ENCODE measurements at regions not wholly inside any gene's neighbourhood (a gene's known extent, or its start where the extent isn't known, plus 50 kb on each side); places are given as distances from the start of the nearest gene placed in this dataset.

GRCh38 chr7:41449286-41449685 lies 253.6 kb downstream of the INHBA start:
- Histone ChIP-seq H3K36me3 (no peaks in the 10 kb centered on the region), H3K27ac (no peak overlapping the region), H3K4me1 (replicated peaks) (no peaks in the 10 kb centered on the region), H3K27me3 (replicated peaks; ENCODE audit: insufficient read depth) (no peaks in the 10 kb centered on the region), H3K9me3 (no peaks in the 10 kb centered on the region), H3K4me3 (no peak overlapping the region)
- intact Hi-C loops (cut with DNase I): no loop called here
- TF ChIP-seq POLR2AphosphoS5 (IDR thresholded peaks at IDR 0.05) (no peak), POLR2A (IDR thresholded peaks at IDR 0.05) (no peak), CTCF (IDR thresholded peaks at IDR 0.05) (no peak)
- no peak for DNase-seq (ENCODE audit: low spot score)
- 46% methylated on average over 3 of the region's 3 CpGs for WGBS

GRCh38 chr7:41448104-41448503 lies 254.8 kb downstream of the INHBA start:
- no peak for DNase-seq (ENCODE audit: low spot score)
- H3K36me3 ChIP-seq: no peaks in the 10 kb centered on the region
- no peak overlapping the region for H3K4me3 ChIP-seq
- no peaks in the 10 kb centered on the region for H3K27me3 ChIP-seq (replicated peaks; ENCODE audit: insufficient read depth)
- H3K27ac ChIP-seq: no peak overlapping the region
- intact Hi-C loops (cut with DNase I): no loop called here
- no peaks in the 10 kb centered on the region for H3K4me1 ChIP-seq (replicated peaks)
- H3K9me3 ChIP-seq: no peaks in the 10 kb centered on the region
- no peak for TF ChIP-seq CTCF (IDR thresholded peaks at IDR 0.05)
- no peak for TF ChIP-seq POLR2A (IDR thresholded peaks at IDR 0.05)
- no peak for TF ChIP-seq POLR2AphosphoS5 (IDR thresholded peaks at IDR 0.05)

GRCh38 chr7:41447450-41448042 lies 255.3 kb downstream of the INHBA start:
- no peak for DNase-seq (ENCODE audit: low spot score)
- intact Hi-C loops (cut with DNase I): no loop called here
- Histone ChIP-seq H3K4me1 (replicated peaks) (no peaks in the 10 kb centered on the region), H3K36me3 (no peaks in the 10 kb centered on the region), H3K27me3 (replicated peaks; ENCODE audit: insufficient read depth) (no peaks in the 10 kb centered on the region), H3K27ac (no peak overlapping the region), H3K4me3 (no peak overlapping the region), H3K9me3 (no peaks in the 10 kb centered on the region)
- WGBS: 91% methylated on average over 9 of the region's 9 CpGs
- TF ChIP-seq POLR2A (IDR thresholded peaks at IDR 0.05) (no peak), POLR2AphosphoS5 (IDR thresholded peaks at IDR 0.05) (no peak), CTCF (IDR thresholded peaks at IDR 0.05) (no peak)

GRCh38 chr7:41446606-41447449 lies 256.1 kb downstream of the INHBA start:
- Histone ChIP-seq H3K4me3 (no peak overlapping the region), H3K36me3 (no peaks in the 10 kb centered on the region), H3K27ac (no peak overlapping the region), H3K4me1 (replicated peaks) (no peaks in the 10 kb centered on the region), H3K27me3 (replicated peaks; ENCODE audit: insufficient read depth) (no peaks in the 10 kb centered on the region), H3K9me3 (no peaks in the 10 kb centered on the region)
- WGBS: 90% methylated on average over 7 of the region's 7 CpGs
- TF ChIP-seq POLR2A (IDR thresholded peaks at IDR 0.05) (no peak), POLR2AphosphoS5 (IDR thresholded peaks at IDR 0.05) (no peak), CTCF (IDR thresholded peaks at IDR 0.05) (no peak)
- no peak for DNase-seq (ENCODE audit: low spot score)
- intact Hi-C loops (cut with DNase I): no loop called here

- no peaks in the 10 kb centered on the region for H3K36me3 ChIP-seq
- intact Hi-C loops (cut with DNase I): no loop called here
- H3K27ac ChIP-seq: no peak overlapping the region
- no peaks in the 10 kb centered on the region for H3K27me3 ChIP-seq (replicated peaks; ENCODE audit: insufficient read depth)
- 79% methylated on average over 3 of the region's 3 CpGs for WGBS
- no peaks in the 10 kb centered on the region for H3K9me3 ChIP-seq
- no peak for DNase-seq (ENCODE audit: low spot score)
- H3K4me3 ChIP-seq: no peak overlapping the region
- H3K4me1 ChIP-seq (replicated peaks): no peaks in the 10 kb centered on the region
- TF ChIP-seq CTCF (IDR thresholded peaks at IDR 0.05): no peak
- TF ChIP-seq POLR2A (IDR thresholded peaks at IDR 0.05): no peak
- TF ChIP-seq POLR2AphosphoS5 (IDR thresholded peaks at IDR 0.05): no peak
Measured at GRCh38 chr7:41445946-41446345, 256.9 kb downstream of the INHBA start.
